ENCODE measurements at regions not wholly inside any gene's neighbourhood (a gene's known extent, or its start where the extent isn't known, plus 50 kb on each side); places are given as distances from the start of the nearest gene placed in this dataset.

DNA sequence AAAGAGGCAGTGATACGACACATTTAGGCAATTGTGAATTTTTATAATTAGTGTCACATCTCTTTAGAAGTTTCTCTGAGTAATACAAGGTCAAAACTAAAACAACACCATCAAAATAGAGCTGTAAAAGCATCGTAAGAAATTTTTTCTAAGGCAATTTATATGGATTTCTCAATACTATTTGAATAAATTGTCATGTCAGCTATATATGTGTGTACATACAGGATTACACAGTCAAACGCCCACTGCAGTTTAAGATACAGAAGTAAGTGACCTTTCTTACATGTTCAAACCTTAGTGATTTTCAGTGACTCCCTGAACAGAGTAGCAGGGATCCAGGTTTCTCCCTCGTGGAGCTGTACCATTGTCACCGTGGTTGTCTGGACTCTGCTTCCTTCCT lies 129.1 kb upstream of the CBLN2 start:
- no peak overlapping the region for H2BK5ac ChIP-seq (ENCODE audit: insufficient read length, low read length)
- H3K9me3 Mint-ChIP-seq, result no peaks in the 10 kb centered on the region
- H2AFZ ChIP-seq (ENCODE audit: low read length), result no peak overlapping the region
- no peak overlapping the region for H3K4me2 ChIP-seq (ENCODE audit: insufficient read depth, insufficient read length, low read length)
- no peaks in the 10 kb centered on the region for H3K23me2 ChIP-seq (ENCODE audit: insufficient read length, low read depth, low read length, poor library complexity, severe bottlenecking)
- no peak overlapping the region for H2BK12ac ChIP-seq (ENCODE audit: insufficient read length, low read depth, low read length)
- H2BK20ac ChIP-seq (ENCODE audit: low read depth, low read length, poor library complexity, severe bottlenecking), result no peak overlapping the region
- TF ChIP-seq, protein P1, sequence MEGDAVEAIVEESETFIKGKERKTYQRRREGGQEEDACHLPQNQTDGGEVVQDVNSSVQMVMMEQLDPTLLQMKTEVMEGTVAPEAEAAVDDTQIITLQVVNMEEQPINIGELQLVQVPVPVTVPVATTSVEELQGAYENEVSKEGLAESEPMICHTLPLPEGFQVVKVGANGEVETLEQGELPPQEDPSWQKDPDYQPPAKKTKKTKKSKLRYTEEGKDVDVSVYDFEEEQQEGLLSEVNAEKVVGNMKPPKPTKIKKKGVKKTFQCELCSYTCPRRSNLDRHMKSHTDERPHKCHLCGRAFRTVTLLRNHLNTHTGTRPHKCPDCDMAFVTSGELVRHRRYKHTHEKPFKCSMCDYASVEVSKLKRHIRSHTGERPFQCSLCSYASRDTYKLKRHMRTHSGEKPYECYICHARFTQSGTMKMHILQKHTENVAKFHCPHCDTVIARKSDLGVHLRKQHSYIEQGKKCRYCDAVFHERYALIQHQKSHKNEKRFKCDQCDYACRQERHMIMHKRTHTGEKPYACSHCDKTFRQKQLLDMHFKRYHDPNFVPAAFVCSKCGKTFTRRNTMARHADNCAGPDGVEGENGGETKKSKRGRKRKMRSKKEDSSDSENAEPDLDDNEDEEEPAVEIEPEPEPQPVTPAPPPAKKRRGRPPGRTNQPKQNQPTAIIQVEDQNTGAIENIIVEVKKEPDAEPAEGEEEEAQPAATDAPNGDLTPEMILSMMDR (conservative IDR thresholded peaks at IDR 0.05), result no peak
- H3K9ac ChIP-seq (ENCODE audit: extremely low read depth, insufficient read length, low read length), result no peak overlapping the region
- H3K27ac Mint-ChIP-seq, result no peak overlapping the region
- no peak overlapping the region for H4K5ac ChIP-seq (ENCODE audit: insufficient read length, low read depth, low read length)
- no peak overlapping the region for H3K23ac ChIP-seq (ENCODE audit: insufficient read length, low read depth, low read length)
- H3K27me3 ChIP-seq (ENCODE audit: insufficient read depth, low read length), result no peaks in the 10 kb centered on the region
- no peak overlapping the region for H3K4ac ChIP-seq (ENCODE audit: low read depth, low read length)
- H3K4me1 ChIP-seq (ENCODE audit: insufficient read depth, low read length), result no peaks in the 10 kb centered on the region
- H3K56ac ChIP-seq (ENCODE audit: insufficient read length, low read depth, low read length), result no peak overlapping the region
- no peak overlapping the region for H3K4me3 Mint-ChIP-seq
- peaks cover 0 to 4% of the 10 kb centered on the region in 2 experiments; a peak in 1 of 4 replicates for H3K4me1 Mint-ChIP-seq
- no peaks in the 10 kb centered on the region for H3K79me2 ChIP-seq (ENCODE audit: insufficient read depth, low read length)
- no peak overlapping the region for H2BK120ac ChIP-seq (ENCODE audit: low read depth, low read length, poor library complexity, severe bottlenecking)
- H3T11ph ChIP-seq (ENCODE audit: low read length), result no peak overlapping the region
- H3K18ac ChIP-seq (ENCODE audit: insufficient read length, low read depth, low read length), result no peak overlapping the region
- H3K36me3 Mint-ChIP-seq (ENCODE audit: insufficient read depth in 1 of 3, low read depth in 3 of 3), result no peaks in the 10 kb centered on the region
- no peak overlapping the region for H4K8ac ChIP-seq (replicated peaks; ENCODE audit: insufficient read length, low read depth, low read length)
- H2AK5ac ChIP-seq (ENCODE audit: insufficient read length, low read length), result no peak overlapping the region
- H3K27ac ChIP-seq (ENCODE audit: insufficient read length, low read depth, low read length), result no peak overlapping the region
- H4K20me1 ChIP-seq (ENCODE audit: control insufficient read depth, insufficient read depth, insufficient read length), result no peaks in the 10 kb centered on the region
- H3K9me3 ChIP-seq (ENCODE audit: control insufficient read depth, low read depth, low read length), result no peaks in the 10 kb centered on the region
- H4K91ac ChIP-seq (ENCODE audit: insufficient read length, low read depth, low read length), result no peak overlapping the region
- no peak overlapping the region for H3K14ac ChIP-seq (ENCODE audit: insufficient read depth, low read length)
- H3K27me3 Mint-ChIP-seq (ENCODE audit: low read depth), result peaks cover 2% of the 10 kb centered on the region
- WGBS (ENCODE audit: extremely low coverage, insufficient read length, low lambda C conversion rate), result no CpG with 5 or more reads among the region's 5 CpGs
- no peak overlapping the region for H2BK15ac ChIP-seq (ENCODE audit: low read depth, low read length)
- H3K79me1 ChIP-seq (ENCODE audit: insufficient read depth, low read depth, low read length, poor library complexity, severe bottlenecking), result no peaks in the 10 kb centered on the region
- no peak for DNase-seq
